Retinal pigment epithelial cell (primary cell): ENCODE measurements at regions not wholly inside any gene's neighbourhood (a gene's known extent, or its start where the extent isn't known, plus 50 kb on each side); places are given as distances from the start of the nearest gene placed in this dataset.

ENCODE experiments used
- DNase-seq: peaks from one replicate; pipeline ENCODE4 v3.0.0-alpha.2; 2010; ENCODE audit warnings: low read depth
- H3K4me3 ChIP-seq: 2 replicates; pipeline ENCODE4 v1.5.1; 2011; ENCODE audit warnings: mild to moderate bottlenecking, low read length, control low read depth, moderate library complexity
- TF ChIP-seq, protein P1 (sequence below): conservative IDR thresholded peaks from 2 replicates; pipeline ENCODE4 v1.5.1; 2011; ENCODE audit warnings: low read depth, low read length, control low read depth, inconsistent platforms

DNA sequence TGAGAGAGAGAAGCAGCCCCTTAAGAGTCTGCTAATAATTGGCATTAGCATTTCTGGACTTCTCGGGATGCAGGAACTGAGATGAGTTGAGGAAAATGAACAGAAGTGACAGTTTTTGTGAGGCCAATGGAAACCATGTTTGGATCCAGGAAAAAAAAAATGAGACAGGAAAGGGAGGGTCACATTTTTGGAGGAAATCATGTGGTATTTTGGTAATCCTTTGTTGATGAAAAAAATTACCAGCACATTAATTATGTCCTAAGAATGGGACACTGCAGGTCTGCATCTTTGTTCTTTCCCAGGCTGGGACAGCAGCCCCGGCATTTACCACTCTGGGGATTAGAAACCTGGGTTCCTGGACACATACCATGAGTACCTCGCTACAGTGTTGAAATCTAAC is 109.9 kb upstream of the ZFHX3 start:
- peak; percentile 27 for DNase-seq
- no peak overlapping the region for H3K4me3 ChIP-seq
- TF ChIP-seq, protein P1, sequence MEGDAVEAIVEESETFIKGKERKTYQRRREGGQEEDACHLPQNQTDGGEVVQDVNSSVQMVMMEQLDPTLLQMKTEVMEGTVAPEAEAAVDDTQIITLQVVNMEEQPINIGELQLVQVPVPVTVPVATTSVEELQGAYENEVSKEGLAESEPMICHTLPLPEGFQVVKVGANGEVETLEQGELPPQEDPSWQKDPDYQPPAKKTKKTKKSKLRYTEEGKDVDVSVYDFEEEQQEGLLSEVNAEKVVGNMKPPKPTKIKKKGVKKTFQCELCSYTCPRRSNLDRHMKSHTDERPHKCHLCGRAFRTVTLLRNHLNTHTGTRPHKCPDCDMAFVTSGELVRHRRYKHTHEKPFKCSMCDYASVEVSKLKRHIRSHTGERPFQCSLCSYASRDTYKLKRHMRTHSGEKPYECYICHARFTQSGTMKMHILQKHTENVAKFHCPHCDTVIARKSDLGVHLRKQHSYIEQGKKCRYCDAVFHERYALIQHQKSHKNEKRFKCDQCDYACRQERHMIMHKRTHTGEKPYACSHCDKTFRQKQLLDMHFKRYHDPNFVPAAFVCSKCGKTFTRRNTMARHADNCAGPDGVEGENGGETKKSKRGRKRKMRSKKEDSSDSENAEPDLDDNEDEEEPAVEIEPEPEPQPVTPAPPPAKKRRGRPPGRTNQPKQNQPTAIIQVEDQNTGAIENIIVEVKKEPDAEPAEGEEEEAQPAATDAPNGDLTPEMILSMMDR: no peak

DNA sequence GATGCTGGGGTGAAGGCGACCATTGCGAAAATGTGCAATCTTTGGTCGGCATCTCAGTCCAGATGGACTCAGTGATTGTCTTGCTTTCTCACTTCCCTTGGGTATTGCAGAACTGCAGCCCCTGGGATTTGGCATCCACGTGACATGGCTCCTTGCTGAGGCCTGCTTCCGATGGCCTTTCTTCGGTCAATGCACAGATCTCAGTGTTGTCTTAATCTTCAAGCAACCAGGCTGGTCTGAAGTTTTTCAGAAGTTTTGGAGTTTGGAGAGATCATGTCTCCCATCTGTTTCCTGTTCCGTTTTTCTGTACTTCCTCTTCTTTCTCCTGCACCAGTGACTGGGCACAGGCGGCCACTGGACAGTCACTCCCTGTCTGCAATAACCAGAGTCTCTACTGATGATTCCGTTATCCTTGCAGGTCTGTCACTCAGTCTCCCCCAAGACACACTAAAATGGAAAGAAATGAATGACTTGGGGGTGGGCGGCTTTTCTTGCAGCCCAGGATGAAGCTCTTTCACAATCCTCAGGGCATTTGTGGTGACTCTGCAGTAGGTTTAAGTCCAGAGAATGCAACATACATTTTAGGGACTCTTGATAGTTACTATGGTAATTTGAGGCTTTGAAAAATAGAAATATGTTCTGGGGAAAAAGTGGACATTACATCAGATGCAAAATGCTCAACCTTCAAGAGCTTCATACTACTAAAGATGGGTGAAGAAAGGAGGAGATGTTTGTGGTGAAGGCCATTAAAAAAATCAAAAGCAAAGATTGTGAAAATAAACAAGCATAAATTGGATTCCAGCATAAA is 106.3 kb upstream of the ZFHX3 start:
- no peak overlapping the region for H3K4me3 ChIP-seq
- TF ChIP-seq, protein P1: no peak
- DNase-seq: no peak

DNA sequence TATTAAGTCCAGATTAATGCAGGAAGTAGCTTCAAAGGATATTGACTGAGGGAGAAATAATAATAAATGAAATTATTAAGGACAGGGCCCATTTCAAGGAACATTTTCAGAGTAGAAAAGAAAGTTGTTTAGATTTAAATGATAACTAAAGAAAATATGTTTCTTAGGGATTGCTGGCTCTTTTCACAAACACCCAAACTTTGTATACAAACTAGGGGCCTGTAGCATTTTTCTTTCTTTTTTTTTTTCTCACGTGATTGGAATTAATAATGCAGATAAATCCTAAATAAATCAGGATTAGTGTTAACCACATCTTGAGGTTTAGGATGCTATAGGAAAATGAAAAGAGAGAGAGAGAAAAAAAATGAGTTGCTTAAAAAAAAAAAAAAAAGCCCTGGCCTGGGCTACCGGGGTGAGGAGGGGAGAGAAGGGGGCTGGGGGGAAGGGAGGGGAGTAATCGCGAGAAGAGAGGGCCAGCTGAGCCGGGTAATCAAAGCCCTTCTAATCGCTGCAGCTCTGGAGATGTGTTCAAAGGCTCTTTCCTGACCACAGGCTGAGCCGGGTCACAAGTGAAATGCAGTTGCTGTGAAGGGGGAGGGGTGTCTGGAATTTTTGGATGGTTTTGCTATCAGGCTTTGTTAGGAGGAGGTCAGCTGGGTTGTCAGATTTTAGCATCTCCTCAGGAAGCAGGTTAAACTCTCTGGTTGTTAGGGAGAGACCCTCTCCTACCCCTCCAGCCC is 104.6 kb upstream of the ZFHX3 start:
- DNase-seq: peak; percentile 39
- TF ChIP-seq, protein P1: no peak
- H3K4me3 ChIP-seq: no peak overlapping the region

DNA sequence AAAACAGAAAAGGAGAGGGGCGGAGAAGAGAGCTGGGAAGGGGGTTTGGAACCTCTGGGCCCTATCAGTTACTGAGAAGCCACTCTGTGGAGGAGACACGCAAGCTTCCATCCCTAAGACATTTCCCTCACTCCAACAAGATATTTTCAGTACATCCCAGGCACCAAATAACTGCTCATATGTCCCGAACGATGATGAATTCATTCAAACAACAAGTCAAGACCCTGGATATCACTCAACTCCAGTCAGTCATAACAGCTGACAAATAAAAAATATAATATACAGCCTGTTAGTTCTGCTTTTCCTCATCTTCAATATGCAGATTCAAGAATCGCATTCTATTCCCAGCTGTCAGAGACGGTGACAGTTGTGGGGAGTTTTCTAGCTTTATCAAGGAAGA is 104.0 kb upstream of the ZFHX3 start:
- H3K4me3 ChIP-seq: no peak overlapping the region
- TF ChIP-seq, protein P1: no peak
- DNase-seq: no peak

DNA sequence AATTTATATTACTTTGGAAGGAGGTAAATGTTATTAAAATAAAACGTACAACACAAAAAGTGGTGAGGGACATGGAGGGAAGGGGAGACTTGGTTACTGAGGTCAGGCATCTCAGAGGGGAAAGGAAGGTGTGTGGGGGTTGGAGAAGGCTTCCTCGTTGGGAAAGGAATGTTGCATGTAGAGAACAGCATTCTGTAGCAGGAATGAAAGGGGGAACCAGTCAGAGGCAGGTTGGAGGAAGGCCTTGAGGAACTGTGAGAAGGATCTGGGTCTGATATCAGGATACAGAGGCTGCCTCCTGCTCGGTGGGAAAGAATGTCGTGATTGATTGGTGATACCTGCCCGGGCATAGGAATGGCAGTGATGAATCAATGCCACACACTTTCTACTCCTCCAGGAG is 103.3 kb upstream of the ZFHX3 start:
- TF ChIP-seq, protein P1: no peak
- DNase-seq: no peak
- H3K4me3 ChIP-seq: no peak overlapping the region

DNA sequence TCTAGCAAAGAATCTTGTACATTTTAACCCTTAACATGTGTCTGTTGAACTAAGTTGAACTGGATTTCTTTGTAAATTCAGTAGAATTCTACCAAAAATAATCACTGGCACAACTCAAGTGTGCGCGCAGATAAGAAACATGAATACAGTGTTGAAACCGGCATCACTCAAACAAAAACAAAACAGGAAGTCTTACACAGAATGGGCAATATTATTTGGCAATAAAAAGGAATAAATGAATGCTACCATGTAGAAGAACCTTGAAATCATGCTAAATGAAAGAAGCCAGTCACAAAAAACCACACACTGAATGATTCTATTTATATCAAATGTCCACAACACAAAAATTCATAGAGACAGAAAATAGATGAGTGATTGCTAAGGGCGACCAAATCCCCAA is 102.9 kb upstream of the ZFHX3 start:
- no peak overlapping the region for H3K4me3 ChIP-seq
- no peak for DNase-seq
- TF ChIP-seq, protein P1: no peak
